GM21786 (cell line): ENCODE measurements at regions not wholly inside any gene's neighbourhood (a gene's known extent, or its start where the extent isn't known, plus 50 kb on each side); places are given as distances from the start of the nearest gene placed in this dataset.
A peak's percentile ranks its signal among the peaks of the same experiment; 100 is the strongest.

ENCODE experiments used
- ATAC-seq: cut with Tn5 transposase; IDR thresholded peaks from one replicate; pipeline ENCODE4 v1.9.1; 2021; ENCODE audit not compliant: unreplicated experiment

DNA sequence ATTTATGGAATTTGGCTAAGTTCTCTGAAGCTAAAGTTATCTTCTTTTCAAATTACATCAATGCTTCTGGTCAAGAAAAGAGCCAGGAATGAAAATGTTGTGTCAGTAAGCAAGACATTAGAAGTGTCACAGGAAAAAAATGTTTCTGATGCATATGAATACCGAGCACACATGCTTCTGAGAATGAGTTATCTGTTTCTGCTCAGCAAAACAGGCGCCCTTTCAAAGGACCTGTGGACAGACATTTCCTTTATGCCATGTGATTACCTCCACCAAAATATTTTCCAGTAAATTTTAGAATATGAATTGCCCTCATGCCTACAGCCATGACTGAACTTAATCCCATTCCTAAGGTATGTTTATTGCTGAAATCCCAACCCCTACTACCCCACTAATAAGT, 55.4 kb upstream of the RNF180 start:
- no peak for ATAC-seq

DNA sequence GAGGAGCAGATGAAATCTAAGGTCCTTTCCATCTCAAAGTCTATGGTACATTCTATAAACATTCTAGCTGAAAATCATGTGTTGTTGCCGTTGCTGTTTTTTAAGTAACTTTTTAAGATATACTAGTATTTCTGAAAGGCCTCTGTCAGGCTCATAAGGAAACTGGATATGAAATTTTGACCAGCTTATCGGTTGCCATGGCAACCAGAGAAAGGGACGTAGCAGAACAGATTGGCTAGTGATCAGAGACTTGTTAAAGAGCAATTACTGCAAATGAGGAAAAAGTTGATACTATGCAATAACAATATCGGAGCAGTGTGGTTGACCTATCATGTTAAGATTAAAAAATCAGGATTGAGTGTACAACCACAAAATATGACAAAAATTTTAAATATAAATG, 57.0 kb upstream of the RNF180 start:
- no peak for ATAC-seq

DNA sequence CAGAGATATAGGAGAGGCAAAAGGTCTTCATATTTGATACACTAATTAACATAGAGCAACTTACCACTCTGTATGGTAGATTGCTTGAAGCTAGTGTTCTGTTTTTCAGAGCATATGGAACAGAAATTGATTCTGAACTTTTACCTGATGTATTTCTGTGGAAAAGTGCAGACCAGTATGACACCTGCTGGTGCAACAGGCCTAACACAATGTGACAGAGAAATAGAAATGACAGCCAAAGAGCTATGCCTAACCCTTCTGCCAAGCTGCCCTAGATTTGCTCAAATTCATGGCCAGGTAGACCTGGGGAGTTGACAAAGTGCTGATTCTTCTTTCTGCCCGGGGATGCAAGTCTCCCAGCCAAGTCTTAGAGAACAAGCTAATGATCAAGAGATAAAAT, 65.4 kb upstream of the RNF180 start:
- ATAC-seq, result no peak

GRCh38 chr5:64096771-64097170, 68.9 kb upstream of the RNF180 start:
- ATAC-seq, result no peak

- no peak for ATAC-seq
Measured at GRCh38 chr5:64077589-64077988, 88.1 kb upstream of the RNF180 start.

DNA sequence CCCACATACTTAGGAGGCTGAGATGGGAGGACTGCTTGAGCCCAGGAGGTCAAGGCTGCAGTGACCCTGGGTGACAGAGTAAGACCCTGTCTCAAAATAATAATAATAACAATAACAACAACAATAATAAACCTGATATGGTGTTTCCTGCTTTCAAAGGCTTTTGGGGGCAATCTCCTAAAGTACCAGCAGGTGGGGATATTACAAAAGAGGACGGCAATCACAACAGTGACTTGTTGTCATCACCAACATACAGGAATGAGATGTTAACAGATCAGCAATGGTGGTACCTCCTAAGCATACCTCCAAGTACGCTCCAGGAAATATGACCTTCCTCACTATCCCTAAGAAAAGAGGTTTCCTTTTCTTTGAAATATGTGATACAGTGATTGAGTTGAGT, 91.1 kb upstream of the RNF180 start:
- peak; percentile 81 for ATAC-seq

DNA sequence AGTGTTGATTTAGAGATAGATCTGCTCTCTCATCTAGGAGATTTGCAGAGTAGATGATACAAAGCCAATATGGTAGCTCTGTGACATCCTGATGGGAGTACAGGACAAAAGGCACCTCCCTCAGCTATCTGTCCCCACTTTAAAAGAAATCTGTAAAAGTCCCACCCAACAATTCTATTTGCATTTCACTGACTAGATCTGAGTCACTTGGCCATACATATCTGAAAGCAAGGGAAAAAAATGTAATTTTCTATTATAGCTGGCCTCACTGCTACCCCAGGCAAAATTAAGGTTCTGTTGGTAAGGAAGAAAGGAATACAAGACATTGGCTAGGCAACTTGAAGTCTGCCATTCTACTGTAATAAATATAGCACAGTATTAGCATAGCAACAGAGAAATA, 96.2 kb upstream of the RNF180 start:
- no peak for ATAC-seq

GRCh38 chr5:64050296-64050695, 88.1 kb upstream of the HTR1A start:
- no peak for ATAC-seq

GRCh38 chr5:64040490-64040889, 78.2 kb upstream of the HTR1A start:
- ATAC-seq, result no peak

DNA sequence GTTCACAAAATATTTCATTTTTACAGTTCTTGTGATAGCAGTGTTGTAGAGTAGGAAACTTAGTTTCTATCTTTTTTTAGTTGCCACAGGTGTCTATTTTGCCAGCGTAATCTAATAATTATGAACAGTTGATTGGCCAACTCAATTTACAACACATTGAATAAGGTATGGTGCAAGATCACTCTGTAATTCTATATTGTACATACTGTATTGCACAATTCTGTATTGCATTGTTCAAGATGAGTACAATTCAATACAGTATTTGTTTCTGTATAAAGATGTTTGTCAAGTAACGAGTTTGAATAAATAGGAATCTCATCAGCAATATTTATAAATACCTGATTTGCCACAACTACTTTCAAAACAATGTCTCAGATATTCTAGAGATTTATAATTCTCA, 64.2 kb upstream of the HTR1A start:
- no peak for ATAC-seq

DNA sequence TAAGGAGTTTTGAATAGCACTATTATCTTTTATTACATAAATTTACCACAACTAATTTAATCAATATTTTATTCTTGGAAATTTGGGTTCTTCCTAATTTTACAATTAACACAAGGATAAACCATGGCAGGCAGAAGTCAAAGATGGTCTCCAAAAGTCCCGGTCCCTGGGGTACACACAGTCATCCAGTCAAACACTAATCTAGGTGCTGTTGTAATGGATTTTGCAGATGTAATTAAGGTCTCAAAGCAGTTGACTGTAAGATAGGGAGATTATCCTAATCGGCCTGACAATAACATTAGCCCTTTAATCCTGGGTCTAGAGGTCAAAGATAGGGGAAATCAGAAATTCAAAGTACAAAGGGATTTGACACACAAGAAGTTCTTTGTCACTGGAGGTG, 57.5 kb upstream of the HTR1A start:
- no peak for ATAC-seq

DNA sequence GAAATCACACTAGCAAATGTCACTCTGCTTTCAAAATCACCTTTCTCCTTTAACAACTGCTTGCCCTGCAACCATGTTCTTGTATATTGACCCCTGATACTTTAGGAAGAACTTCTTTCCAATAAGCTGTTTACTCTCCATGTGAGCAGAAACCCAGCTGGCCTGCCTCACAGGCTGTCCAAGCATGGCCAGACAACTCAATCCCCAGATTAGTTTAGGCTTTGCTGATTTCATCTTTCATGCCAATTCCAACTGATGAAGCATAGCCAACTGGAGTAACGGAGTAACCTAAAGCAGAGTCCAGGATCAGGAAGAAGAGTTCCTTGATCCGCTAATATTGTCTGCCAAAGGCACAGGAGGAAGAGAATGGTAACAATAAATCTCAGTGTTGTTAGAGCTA, 56.7 kb upstream of the HTR1A start:
- no peak for ATAC-seq

DNA sequence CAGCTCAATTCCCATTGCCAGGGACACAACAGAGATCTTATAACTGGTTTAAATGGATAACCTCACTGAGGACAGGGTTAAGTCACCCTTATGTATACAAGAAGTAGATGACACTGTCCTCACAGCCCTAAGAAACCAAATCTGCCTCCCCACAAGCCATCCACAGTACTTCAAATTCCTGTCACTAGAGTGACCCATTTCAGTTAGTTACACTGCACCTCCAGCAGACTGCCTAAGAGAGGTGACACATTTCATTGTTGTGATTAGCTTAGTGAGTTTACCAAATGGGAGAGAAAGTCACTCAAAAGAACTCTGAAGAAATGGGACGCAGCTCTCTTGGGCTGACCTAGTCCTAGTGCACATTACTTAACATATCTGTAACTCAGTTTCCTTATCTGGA, 53.6 kb upstream of the HTR1A start:
- ATAC-seq, result no peak
